Neuronal stem cell (in vitro differentiated cells): ENCODE measurements at regions not wholly inside any gene's neighbourhood (a gene's known extent, or its start where the extent isn't known, plus 50 kb on each side); places are given as distances from the start of the nearest gene placed in this dataset.

Experiments used
- DNase-seq: peaks from one replicate; pipeline ENCODE4 v3.0.0-alpha.2; 2013; ENCODE audit warnings: low spot score
- H2AFZ ChIP-seq: one replicate; pipeline ENCODE4 v1.6.1; 2013; ENCODE audit warnings: mild to moderate bottlenecking, low read length, inconsistent platforms
- H2AK5ac ChIP-seq: 2 replicates; pipeline ENCODE4 v1.6.1; 2013; ENCODE audit warnings: low read depth, mild to moderate bottlenecking, inconsistent platforms, low read length, moderate library complexity, mixed read lengths
- H2BK120ac ChIP-seq: 2 replicates; pipeline ENCODE4 v1.6.1; 2013; ENCODE audit warnings: low read depth, mild to moderate bottlenecking, inconsistent platforms, low read length, moderate library complexity, mixed read lengths
- H2BK12ac ChIP-seq: one replicate; pipeline ENCODE4 v1.6.1; 2013; ENCODE audit warnings: low read length, inconsistent platforms
- H2BK15ac ChIP-seq: 2 replicates; pipeline ENCODE4 v1.6.1; 2013; ENCODE audit warnings: mild to moderate bottlenecking, low read length, inconsistent platforms, mixed read lengths
- H2BK5ac ChIP-seq: one replicate; pipeline ENCODE4 v1.6.1; 2013; ENCODE audit warnings: inconsistent platforms, mild to moderate bottlenecking, low read length, moderate library complexity
- H3K14ac ChIP-seq: one replicate; pipeline ENCODE4 v1.6.1; 2013; ENCODE audit warnings: low read length, inconsistent platforms
- H3K18ac ChIP-seq: 2 replicates; pipeline ENCODE4 v1.6.1; 2013; ENCODE audit warnings: low read length, inconsistent platforms
- H3K23ac ChIP-seq: 2 replicates; pipeline ENCODE4 v1.6.1; 2013; ENCODE audit warnings: low read depth, mild to moderate bottlenecking, mixed read lengths, low read length, inconsistent platforms; ENCODE audit not compliant: poor library complexity
- H3K27ac ChIP-seq: replicated peaks from 3 replicates; pipeline ENCODE4 v1.5.1; 2013; ENCODE audit warnings: low read length, inconsistent platforms
- H3K27me3 ChIP-seq, 3 experiments: 2 replicates each; pipeline ENCODE4 v1.6.1; 2013; ENCODE audit warnings: low read length in 3 of 3, mild to moderate bottlenecking in 2 of 3, inconsistent platforms in 1 of 3, low read depth in 1 of 3, mixed read lengths in 1 of 3, moderate library complexity in 1 of 3; ENCODE audit not compliant: control insufficient read depth in 3 of 3, insufficient read depth in 3 of 3
- H3K36me3 ChIP-seq, 2 donors: replicated peaks in 1 of 2; 2 replicates each; pipeline ENCODE4 v1.6.1; 2013; ENCODE audit warnings: low read length in 2 of 2; ENCODE audit not compliant: control insufficient read depth in 2 of 2, insufficient read depth in 2 of 2
- H3K4ac ChIP-seq: 2 replicates; pipeline ENCODE4 v1.6.1; 2013; ENCODE audit warnings: inconsistent platforms, mild to moderate bottlenecking, low read length, moderate library complexity
- H3K4me1 ChIP-seq, 2 donors: 1 replicate in 1 of 2; 2 replicates in 1 of 2; pipeline ENCODE4 v1.6.1; 2013; ENCODE audit warnings: low read length in 2 of 2, low read depth in 1 of 2; ENCODE audit not compliant: control insufficient read depth in 2 of 2, insufficient read depth in 1 of 2
- H3K4me2 ChIP-seq: one replicate; pipeline ENCODE4 v1.6.1; 2013; ENCODE audit warnings: mild to moderate bottlenecking, low read length, inconsistent platforms; ENCODE audit not compliant: insufficient read depth, poor library complexity, severe bottlenecking
- H3K4me3 ChIP-seq, 2 donors: 2 replicates each; pipeline ENCODE4 v1.5.1; 2013; ENCODE audit warnings: low read length in 2 of 2, mild to moderate bottlenecking in 2 of 2, inconsistent platforms in 1 of 2, moderate library complexity in 1 of 2
- H3K79me1 ChIP-seq: one replicate; pipeline ENCODE4 v1.6.1; 2013; ENCODE audit warnings: low read depth, mild to moderate bottlenecking, inconsistent platforms, low read length, moderate library complexity
- H3K9ac ChIP-seq: one replicate; pipeline ENCODE4 v1.6.1; 2013; ENCODE audit warnings: mild to moderate bottlenecking, low read depth, low read length, inconsistent platforms; ENCODE audit not compliant: poor library complexity
- H3K9me3 ChIP-seq, 2 donors: replicated peaks in 1 of 2; 2 replicates each; pipeline versions ENCODE3 to v1.6.1; 2013; ENCODE audit warnings: low read length in 2 of 2, mild to moderate bottlenecking in 2 of 2, inconsistent platforms in 1 of 2, low read depth in 1 of 2, mixed read lengths in 1 of 2, moderate library complexity in 1 of 2; ENCODE audit not compliant: control insufficient read depth in 2 of 2, insufficient read depth in 1 of 2
- H4K8ac ChIP-seq: one replicate; pipeline ENCODE4 v1.6.1; 2013; ENCODE audit warnings: low read depth, mild to moderate bottlenecking, inconsistent platforms, low read length, moderate library complexity
- H4K91ac ChIP-seq: one replicate; pipeline ENCODE4 v1.6.1; 2013; ENCODE audit warnings: low read length, low read depth, mild to moderate bottlenecking, inconsistent platforms; ENCODE audit not compliant: poor library complexity
- WGBS, 2 donors: extraction: QIAGEN DNeasy Blood & Tissue Kit; methylation state at CpG; one replicate each; pipeline ENCODE4 v1.1.7; 2013; ENCODE audit warnings: missing lambda C conversion rate in 2 of 2, mixed read lengths in 1 of 2; ENCODE audit not compliant: insufficient read length in 2 of 2, insufficient replicate concordance in 1 of 2; ENCODE audit errors: extremely low coverage in 2 of 2; 5-methylcytosine and 5-hydroxymethylcytosine counted together

DNA sequence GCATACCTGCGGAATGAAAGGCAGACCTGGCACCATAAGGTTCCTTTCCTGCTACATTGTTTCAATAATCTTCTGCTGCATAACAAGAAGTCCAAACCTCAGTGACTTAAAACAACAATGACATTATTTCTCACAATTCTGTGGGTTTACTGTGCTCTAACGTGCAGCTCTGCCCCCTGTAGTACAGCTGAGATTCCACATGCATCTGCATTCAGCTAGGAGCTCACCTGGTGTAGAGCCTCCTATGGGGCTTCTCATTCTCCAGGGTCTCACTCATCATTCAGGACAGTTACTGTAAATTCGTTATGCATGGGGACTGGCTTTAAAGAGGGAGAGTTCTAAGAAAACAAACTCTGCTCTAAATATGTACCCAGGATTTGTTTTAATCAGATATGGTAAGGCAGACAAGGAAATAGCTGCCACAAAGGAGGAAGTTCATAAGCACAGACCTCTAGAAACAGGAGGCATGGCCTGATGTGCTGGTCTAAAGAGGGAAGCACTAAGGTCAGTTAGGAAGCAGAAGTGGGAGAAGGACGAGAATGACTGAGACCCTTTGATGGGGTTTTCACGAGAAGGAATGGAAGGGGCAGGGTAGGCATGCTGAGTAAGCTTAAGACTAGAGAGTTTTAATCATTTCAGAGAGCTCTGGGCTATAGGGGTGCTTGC, 347.0 kb downstream of the NEK10 start:
- Histone ChIP-seq H4K8ac (no peak overlapping the region), H2BK120ac (no peak overlapping the region), H3K4me2 (no peak overlapping the region), H2AK5ac (no peak overlapping the region), H3K4ac (no peak overlapping the region), H2BK5ac (no peak overlapping the region), H3K14ac (no peak overlapping the region), H3K4me1 (peaks cover 0 to 2% of the 10 kb centered on the region in 2 donors), H3K36me3 (no peaks in the 10 kb centered on the region), H3K9me3 (no peaks in the 10 kb centered on the region), H3K4me3 (no peak overlapping the region), H4K91ac (no peak overlapping the region), H2AFZ (no peak overlapping the region), H2BK12ac (no peak overlapping the region), H3K27me3 (no peaks in the 10 kb centered on the region), H3K79me1 (no peaks in the 10 kb centered on the region), H2BK15ac (no peak overlapping the region), H3K18ac (no peak overlapping the region), H3K27ac (no peak overlapping the region), H3K9ac (no peak overlapping the region), H3K23ac (no peak overlapping the region)
- DNase-seq = no peak
- WGBS, 2 donors = no CpG with 5 or more reads among the region's 5 CpGs

DNA sequence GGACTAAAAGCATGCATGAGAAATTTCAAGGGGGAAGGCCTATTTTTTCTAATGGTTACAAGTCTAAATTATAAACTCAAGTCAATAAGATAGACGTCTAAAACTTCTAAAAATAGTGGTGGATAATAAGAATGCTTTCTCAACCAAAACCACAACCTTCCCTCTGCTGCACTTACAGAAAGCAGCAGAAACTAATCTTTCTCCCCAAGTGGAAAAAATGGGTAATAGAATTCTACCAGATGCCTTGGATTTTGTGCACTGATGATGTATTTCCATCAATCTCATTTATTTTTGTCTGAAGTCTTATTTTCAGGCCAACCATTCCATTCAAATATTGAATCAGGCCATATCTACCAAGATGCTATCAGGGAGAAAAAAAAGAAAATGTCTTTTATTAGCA, 344.7 kb downstream of the NEK10 start:
- no peaks in the 10 kb centered on the region for H3K27me3 ChIP-seq
- no peak overlapping the region for H2AK5ac ChIP-seq
- no peaks in the 10 kb centered on the region for H3K36me3 ChIP-seq
- no peak overlapping the region for H4K91ac ChIP-seq
- H2BK15ac ChIP-seq = no peak overlapping the region
- H2BK120ac ChIP-seq = no peak overlapping the region
- H3K4me2 ChIP-seq = no peak overlapping the region
- peaks cover 0 to 2% of the 10 kb centered on the region in 2 donors for H3K4me1 ChIP-seq
- H3K9me3 ChIP-seq = no peaks in the 10 kb centered on the region
- no peak overlapping the region for H3K18ac ChIP-seq
- no peak overlapping the region for H3K4ac ChIP-seq
- H3K14ac ChIP-seq = no peak overlapping the region
- H3K23ac ChIP-seq = no peak overlapping the region
- no CpG with 5 or more reads among the region's 1 CpG for WGBS, 2 donors
- no peak for DNase-seq
- H4K8ac ChIP-seq = no peak overlapping the region
- no peak overlapping the region for H3K4me3 ChIP-seq
- no peak overlapping the region for H3K9ac ChIP-seq
- H3K27ac ChIP-seq = no peak overlapping the region
- H2AFZ ChIP-seq = no peak overlapping the region
- no peak overlapping the region for H2BK5ac ChIP-seq
- H3K79me1 ChIP-seq = no peaks in the 10 kb centered on the region
- no peak overlapping the region for H2BK12ac ChIP-seq

DNA sequence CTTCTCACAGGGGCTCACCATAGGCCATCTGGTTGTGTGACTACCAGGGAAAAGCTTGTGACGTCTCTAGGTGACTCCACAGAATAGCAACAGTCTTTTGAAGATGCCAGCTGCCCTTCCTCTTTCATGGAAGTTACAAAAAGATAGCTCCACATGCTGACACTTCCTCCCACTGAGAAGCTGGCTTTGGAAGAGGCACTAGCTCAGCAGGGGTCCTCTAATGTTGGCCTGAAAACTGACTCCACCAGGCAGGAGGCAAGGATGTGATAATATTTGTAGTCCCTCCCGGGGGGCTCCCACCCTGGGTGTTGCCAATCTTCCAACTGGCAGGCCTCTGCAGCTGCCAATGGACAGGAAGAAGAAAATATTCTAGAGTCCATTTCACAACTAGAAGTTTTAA, 343.5 kb downstream of the NEK10 start:
- no peak for DNase-seq
- no peak overlapping the region for H4K8ac ChIP-seq
- no CpG with 5 or more reads among the region's 2 CpGs for WGBS, 2 donors

DNA sequence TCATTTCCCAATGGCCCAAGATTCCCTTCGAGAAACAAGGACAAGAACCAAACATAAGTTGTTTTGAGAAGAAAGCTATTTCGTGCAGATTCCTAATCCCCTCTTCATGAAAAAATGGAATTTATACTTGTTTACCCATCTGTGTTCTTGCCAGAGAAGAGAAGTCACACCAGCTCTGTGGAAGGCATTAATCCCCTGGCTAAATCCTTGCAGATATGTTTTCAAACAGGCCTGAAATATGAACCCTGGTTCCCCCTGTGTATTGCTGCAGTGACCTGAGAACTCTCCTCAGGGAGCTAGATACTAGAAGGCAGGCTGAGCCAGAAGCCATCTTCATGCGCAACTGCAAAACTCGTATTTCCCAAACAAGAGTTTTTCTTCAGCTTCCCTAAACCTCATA, 337.7 kb downstream of the NEK10 start:
- no peaks in the 10 kb centered on the region for H3K79me1 ChIP-seq
- no peak overlapping the region for H2BK12ac ChIP-seq
- no peak overlapping the region for H3K4me3 ChIP-seq

More for the DNA sequence above, 343.5 kb downstream of the NEK10 start:
- Histone ChIP-seq H3K27me3 (no peaks in the 10 kb centered on the region), H3K27ac (no peak overlapping the region), H3K4me1 (peaks cover 0 to 2% of the 10 kb centered on the region in 2 donors), H3K9ac (no peak overlapping the region), H3K4me3 (no peak overlapping the region), H3K9me3 (no peaks in the 10 kb centered on the region), H2BK120ac (no peak overlapping the region), H2BK5ac (no peak overlapping the region), H3K18ac (no peak overlapping the region), H3K79me1 (no peaks in the 10 kb centered on the region), H2BK12ac (no peak overlapping the region), H2BK15ac (no peak overlapping the region), H3K4ac (no peak overlapping the region), H2AFZ (no peak overlapping the region), H3K36me3 (no peaks in the 10 kb centered on the region), H2AK5ac (no peak overlapping the region), H3K4me2 (no peak overlapping the region), H3K14ac (no peak overlapping the region), H3K23ac (no peak overlapping the region), H4K91ac (no peak overlapping the region)

More for the DNA sequence above, 337.7 kb downstream of the NEK10 start:
- H2AK5ac ChIP-seq = no peak overlapping the region
- H3K4ac ChIP-seq = no peak overlapping the region
- H3K9me3 ChIP-seq = no peaks in the 10 kb centered on the region
- H3K23ac ChIP-seq = no peak overlapping the region
- no CpG with 5 or more reads among the region's 4 CpGs for WGBS, 2 donors
- no peaks in the 10 kb centered on the region for H3K4me1 ChIP-seq
- no peak overlapping the region for H2BK15ac ChIP-seq
- no peak overlapping the region for H3K4me2 ChIP-seq
- no peak overlapping the region for H4K8ac ChIP-seq
- DNase-seq = no peak
- no peak overlapping the region for H2BK120ac ChIP-seq
- H3K27ac ChIP-seq = no peak overlapping the region
- H3K36me3 ChIP-seq = no peaks in the 10 kb centered on the region
- H2AFZ ChIP-seq = no peak overlapping the region
- H4K91ac ChIP-seq = no peak overlapping the region
- no peaks in the 10 kb centered on the region for H3K27me3 ChIP-seq
- H3K18ac ChIP-seq = no peak overlapping the region
- no peak overlapping the region for H3K14ac ChIP-seq
- H2BK5ac ChIP-seq = no peak overlapping the region
- H3K9ac ChIP-seq = no peak overlapping the region
